Middle frontal gyrus (tissue), 1 donor: ENCODE measurements at regions not wholly inside any gene's neighbourhood (a gene's known extent, or its start where the extent isn't known, plus 50 kb on each side); places are given as distances from the start of the nearest gene placed in this dataset.
"Not testable (repeated sequence)": the region's sequence is repeated elsewhere in the genome, so short reads cannot be mapped to it uniquely, and the experiment has no call there.

Experiments
- DNase-seq: peaks from one replicate; pipeline ENCODE4 v3.0.0-alpha.2; 2015; ENCODE audit warnings: low spot score; ENCODE audit errors: extremely low spot score

DNA sequence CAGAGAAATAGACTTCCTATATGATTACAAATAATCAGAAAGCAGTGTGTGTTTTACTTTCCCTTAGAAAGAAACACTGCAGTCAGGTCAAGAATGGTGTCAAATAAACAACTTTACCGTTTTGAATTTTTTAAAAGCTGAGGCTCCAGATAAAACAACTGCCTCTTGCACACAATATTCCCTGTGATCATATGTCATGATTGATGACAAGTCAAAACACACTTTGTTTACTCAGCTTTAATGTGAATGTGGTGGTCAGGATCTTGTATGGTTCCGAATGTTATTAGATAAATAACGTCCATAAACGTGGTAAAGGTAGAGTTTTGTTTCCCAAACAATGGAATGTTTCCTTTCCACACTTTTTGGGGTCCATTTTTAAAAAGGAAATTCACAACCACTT is 428.4 kb upstream of the MDFIC2 start:
- DNase-seq = no peak

DNA sequence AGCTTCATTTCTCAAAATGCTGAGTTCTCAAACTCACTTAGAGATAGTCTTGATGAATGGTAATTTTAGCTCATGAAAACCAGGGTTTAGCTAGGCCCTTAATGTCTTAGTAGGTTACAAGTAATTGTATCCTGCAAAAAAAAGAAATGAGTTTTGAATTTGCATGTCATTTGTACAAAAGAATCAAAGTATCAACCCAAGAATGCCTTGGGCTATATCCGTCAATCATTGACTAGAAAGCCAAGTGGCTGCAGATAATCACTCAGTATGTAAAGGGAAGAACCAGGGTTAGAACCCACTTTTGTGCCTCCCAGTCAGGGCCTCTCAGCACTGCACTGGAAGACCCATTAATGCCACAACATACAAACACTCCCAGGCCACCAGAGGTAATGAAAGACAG is 427.6 kb upstream of the MDFIC2 start:
- DNase-seq = no peak

DNA sequence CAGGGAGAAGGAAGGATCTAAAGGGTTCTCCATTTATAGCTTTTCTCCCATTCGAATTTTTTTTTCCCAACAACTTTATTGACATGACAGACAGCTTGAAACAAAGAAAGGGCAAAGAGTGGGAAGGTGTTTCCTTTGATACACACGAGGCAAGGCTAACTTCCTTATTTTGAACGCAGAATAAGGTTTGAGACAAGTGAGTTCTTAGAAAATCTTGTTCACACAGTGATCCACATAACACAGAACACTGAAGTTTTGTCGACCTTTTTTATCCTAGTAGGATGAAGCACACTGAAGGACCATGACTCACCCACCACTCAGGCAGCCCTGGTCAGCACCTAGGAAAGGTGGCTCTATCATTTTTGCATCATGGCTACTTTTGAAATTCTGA is 425.8 kb upstream of the MDFIC2 start:
- no peak for DNase-seq

DNA sequence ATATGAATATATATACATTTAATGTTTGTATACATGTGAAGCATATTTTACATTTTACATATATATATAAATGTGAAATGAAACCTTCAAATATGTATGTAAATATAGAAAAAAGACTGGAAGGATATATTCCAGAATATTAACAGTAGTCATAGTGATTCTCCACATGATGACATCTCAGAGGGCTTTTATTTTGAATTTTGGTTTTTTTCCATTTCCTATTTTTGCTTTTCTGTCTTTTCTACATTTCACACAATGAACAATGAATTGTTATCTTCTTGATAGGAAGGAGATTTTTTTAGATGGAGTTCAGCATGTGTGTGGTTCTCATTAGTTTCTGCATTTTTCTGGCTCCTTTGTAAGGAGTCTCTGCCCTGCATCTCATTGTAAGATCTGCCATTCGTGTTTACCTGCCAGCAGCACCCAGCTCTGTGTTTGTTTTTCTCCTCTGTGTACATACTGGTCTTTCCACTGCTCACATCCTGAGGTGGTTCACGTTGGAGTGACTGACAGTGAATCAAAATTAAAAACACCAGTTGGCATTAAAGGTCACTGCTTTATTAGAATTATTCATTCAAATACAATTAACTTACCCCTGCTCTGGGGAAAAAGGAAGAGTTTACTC is 425.3 kb upstream of the MDFIC2 start:
- no peak for DNase-seq

DNA sequence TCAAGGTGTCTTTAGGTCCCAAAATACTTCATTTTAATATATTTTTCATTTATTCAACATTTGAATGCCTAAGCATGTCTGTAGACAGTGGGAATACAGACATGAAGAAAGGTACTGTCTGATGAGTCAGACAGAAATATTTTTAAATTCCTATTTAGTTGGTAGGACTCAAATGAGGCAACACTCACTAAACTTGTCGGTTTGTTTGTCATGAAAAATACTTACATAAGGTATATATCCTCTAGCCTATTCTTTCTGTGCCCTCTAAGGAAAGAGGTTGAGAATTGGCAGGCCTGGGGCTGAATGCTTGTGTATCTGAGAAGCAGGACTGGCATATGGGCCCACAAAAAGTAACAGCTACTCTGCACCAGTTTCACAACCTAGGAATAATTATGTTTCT is 423.6 kb upstream of the MDFIC2 start:
- DNase-seq = no peak

DNA sequence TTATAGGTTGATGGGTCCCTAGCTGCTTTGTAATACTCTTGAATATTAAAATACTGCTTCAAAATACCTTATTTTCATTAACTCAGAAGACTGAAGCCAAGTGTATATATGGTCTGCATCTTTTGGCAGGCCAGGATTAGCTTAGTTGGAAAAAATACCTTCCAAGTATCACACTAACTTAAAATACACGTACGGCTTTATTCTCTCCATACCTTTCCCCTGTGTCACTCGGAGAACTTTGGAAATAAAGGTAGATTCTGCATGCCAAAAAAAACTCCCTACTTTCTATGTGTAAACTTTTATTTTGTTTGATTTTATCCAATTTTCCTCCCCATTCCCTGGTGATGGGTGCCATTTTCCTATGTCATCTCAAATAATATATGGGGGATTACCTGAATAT is 422.3 kb upstream of the MDFIC2 start:
- no peak for DNase-seq

DNA sequence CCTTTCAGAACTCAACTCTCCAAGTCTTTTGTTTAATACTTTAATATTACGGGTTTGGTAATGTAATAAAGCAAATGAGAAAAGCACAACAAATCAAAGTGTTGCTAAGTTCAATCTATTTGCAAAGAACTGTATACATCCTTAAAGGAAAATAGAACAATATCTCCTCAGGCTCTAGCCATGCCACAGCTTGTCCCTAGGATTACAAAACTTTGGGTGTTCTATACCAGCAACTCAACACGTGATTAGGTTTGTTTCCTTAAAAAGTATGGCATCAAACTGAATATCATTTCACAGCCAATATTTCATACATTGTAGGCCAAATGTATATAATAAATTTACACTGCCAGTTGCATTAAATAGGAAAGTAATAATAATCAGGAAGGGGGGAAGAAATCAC is 418.6 kb upstream of the MDFIC2 start:
- no peak for DNase-seq

DNA sequence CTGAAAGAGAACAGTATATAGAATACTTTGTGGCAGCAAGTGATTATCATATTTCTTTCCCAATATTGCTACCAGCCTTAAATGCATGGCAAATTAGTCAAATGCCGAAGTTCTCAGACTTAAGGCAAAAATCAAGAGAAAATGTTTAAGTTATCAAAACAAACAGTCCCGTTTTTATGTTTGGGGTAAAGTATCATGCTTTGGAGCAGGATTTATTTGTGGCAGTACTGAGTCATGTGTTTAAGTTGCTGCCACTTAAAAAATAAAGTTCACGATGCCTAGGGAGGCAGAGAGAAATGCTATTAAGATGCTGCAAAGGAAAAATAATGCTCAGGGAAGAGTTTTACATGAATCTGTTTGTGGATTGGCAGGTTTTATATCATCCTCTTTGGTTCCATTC is 417.4 kb upstream of the MDFIC2 start:
- DNase-seq = no peak

DNA sequence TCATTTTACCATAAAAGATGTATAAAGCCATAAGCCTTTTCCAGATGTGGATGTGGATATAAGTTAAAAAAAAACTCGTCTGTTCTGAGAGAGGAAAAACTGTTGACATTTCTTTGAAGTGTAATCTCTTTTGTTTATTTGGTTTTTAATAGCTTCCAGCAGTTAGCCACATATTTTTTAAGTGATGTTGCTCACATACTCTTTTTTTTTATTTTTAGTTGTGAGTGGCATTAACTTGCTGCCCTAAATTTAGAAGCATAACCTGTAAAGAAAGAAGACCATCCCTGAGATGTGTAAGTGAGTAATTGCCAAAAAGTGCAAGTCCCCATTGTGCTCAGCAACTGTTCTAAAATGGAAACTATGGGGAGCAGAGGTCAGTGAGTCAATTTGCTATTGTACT is 415.9 kb upstream of the MDFIC2 start:
- DNase-seq = no peak

DNA sequence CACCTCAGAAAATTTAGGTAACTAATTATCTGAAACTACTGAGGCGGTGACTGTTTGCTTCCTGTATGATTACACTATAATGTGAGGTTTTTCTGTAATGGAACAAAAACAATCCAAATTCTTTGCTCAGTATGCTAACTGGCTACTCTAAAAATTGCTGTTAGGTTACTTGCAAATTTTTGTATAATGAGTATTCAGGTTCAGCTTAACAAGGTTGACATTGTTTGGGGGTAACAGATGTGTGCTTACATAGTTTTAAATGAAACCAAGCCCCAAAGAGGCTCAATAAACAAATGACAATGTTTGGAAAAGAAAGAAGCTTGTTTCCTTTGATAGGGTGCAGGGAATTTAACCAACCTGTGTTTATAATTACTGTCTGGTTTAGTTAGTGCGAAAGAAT is 414.5 kb upstream of the MDFIC2 start:
- no peak for DNase-seq

DNA sequence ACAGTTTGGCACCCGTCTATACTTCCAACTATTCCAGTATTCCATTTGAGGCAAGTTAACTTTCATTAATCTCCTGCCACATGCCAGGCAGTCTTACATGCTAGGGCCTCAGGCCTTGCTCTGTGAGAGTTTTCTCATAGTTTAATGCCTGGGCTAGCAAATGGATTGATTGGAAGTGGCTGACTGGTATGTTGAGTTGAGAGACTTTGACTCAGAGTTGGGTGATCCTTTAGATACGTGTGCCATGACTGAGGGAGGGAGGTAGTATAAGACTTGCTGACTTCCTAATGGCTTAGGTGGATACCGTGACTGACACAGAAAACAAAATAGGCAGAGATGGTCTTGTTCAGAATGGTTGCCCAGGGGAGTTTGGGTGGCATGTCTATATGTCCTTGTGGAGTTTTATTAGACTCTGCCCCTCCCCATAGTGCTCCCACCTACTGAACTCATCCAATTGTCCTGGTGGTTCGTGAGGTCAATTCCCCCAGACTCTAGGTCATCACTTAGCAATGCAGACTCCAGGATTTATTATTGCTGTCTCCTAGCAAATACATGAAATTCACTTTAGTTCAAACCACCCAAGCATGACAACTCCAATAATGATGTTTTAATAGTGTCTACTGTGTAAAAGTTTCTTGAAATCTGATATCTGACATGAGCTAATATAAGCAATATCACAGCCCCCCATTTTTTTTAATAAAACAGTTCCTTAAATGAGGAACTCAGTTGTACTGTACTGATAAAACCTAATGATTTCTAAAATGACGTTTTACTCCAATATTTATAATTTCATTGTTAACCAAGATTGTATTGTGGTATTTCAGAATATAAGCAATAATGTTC is 413.9 kb upstream of the MDFIC2 start:
- no peak for DNase-seq

DNA sequence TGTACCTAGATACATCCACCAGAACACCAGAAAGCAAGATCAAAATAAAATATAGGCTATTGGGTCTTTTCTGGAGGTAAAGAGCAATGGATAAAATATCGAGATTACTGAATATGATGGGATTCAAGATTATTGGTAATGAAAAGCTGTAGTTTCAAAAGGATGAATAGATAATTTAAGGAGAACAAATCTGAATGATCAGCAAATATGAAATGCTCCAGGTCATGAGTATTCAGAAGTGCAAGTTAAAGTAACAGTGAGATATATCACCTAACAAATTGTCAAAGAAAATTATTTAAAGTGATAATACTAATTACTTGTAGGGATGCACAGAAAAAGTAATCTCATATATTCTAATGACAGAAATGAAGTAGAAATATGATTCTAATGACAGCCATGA is 409.6 kb upstream of the MDFIC2 start:
- DNase-seq = no peak

DNA sequence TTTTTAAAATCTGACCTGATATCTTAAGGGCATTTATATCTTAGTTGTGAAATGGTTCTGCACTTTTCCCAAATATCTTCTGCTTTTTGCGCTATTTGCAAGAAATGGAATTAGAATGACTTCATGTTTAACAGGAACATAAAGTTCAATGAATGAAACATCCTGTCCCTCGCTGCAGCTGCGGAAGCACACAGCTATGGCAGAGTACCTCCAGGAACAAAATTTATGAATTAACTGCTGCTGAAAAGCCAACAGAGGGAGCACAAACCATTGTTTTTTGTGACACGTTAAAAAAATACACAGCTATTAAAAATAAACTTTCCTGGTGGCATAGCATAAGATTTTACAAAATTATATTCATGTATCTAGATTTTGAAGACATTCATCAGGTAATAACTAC is 404.4 kb upstream of the MDFIC2 start:
- DNase-seq = no peak

DNA sequence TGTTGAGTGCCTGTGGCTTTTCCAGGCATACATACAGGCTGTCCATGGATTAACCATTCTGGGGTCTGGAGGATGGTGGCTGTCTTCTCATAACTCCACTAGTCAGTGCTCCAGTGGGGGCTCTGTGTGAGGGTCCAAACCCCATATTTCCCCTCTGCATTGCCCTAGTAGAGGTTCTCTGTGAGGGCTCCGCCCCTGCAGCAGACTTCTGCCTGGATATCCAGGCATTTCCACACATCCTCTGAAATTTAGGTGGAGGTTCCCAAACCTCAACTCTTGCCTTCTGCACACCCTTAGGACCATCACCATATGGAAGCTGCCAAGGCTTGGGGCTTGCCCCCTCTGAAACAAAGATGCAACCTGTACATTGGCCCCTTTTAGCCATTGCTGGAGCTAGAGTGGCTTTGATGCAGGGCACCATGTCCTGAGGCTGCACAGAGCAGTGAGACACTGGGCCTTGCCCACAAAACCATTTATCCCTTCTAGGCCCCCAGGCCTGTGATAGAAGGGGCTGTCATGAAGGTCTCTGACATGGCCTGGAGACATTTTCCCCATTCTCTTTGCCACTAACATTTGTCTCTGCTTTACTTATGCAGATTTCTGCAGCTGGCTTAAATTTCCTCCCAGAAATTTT is 400.1 kb upstream of the MDFIC2 start:
- no peak for DNase-seq

DNA sequence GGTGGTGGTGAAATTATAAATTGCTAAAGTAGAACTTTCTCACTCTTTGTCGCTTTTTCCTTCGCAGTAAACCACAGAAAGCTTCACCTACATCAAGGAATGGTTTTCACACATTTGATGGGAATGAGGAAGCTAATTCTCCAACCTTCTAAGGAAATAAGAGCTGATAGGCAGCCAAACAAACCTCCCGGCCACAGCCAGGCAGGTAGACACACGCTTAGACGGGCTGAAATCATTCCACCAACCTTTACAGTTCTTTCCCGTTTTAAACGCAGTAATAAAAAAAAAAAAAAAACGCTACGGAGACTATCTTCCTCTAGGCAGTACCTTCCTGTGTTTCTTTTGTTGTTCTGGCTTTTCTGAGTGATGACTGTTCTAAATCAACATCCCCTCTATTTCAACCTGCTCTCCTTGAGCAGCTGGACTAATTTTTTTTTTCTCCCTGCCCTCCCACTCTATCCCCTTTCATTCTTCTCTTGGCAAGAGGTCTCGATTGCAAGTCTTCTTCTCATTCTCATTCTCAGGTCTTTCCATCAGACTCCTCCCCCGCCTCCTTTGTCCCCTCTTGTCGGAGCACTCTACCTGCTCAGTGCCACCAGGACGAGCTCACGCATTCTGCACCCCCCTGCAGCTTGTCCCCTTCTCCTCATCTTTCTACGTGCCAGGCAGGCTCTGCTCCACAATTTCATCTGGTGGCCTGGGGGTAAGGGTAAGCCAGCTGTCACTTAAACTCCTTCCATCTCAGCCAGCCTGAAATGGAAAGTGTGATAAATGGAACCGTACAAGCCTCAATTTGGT is 391.1 kb upstream of the MDFIC2 start:
- no peak for DNase-seq

DNA sequence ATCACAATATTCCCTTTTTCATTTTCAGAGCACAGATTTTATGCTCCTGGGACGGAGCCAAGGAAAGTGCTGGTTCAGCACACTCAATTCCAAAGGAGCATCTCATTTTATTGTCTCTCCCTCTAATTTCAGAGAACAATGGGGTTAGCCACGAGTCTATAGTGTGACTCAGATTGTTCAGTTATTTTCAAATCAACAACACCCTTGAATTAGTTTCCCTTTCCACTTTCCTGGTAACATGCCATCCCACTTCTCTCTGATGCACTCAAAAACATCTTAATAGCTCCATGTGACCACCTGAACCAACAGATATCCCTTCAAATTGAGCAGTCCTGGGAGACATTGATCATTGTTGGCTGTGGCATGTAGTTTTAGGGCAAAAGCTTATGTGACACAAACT is 389.7 kb upstream of the MDFIC2 start:
- DNase-seq = no peak

DNA sequence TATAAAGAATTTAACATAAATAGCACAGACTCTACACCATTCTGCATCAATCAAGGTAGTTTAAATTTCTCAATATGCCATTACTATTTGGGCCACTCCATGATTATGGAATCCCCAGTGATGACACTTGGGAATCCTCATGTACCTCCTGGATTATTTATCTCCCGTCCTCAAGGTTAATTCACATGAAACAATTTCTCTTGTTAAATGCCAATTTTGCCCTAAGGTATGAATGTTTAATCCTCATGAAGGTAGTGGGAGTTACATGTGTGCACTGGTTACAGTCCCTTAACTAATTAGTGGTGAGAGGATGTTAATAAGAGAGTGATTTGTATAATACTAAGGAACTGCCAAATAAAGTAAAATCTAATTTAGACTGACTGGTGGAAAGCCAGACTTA is 372.3 kb upstream of the MDFIC2 start:
- no peak for DNase-seq

DNA sequence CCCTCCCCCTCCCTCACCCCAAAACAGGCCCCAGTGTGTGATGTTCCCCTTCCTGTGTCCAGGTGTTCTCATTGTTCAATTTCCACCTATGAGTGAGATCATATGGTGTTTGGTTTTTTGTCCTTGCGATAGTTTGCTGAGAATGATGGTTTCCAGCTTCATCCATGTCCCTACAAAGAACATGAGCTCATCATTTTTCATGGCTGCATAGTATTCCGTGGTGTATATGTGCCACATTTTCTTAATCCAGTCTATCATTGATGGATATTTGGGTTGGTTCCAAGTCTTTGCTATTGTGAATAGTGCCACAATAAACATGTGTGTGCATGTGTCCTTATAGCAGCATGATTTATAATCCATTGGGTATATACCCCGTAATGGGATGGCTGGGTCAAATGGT is 363.4 kb upstream of the MDFIC2 start:
- not testable (repeated sequence) for DNase-seq

DNA sequence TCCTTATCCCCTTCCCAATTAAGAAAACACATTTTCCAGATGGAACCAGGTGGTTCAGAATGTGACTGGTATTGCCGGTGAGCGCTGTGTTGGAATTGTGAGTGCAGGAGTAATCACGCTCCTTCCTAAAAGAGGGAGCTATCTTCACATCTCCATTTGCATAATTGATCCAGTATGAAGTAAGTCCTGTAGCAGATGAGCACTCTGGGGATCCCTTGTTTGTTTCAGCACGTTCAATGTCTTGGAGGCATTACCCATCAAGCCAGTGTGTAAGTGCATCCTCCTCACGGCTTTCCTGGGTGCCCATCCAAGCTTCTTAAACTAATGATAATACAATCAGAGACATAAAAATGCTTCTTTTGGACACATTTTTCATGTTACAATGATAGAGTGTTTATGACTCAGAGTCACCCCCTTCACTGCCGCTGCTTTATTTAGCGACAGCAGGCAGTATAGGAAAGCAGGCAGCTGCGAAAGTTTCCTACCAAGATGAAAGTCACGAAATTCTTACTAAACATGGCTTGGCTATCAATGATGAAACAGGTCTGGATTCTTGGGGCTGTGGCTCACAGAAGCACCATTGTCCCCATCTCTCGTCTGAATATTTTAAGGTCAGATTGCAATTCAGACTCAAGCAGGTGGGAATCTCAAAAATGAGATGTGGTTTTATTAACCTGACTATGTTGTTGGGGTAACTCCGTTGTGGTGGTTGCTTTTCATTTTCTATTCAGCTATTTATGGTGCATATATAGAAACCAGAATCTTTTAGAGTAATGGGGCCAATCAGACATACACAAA is 346.3 kb upstream of the MDFIC2 start:
- DNase-seq = no peak

DNA sequence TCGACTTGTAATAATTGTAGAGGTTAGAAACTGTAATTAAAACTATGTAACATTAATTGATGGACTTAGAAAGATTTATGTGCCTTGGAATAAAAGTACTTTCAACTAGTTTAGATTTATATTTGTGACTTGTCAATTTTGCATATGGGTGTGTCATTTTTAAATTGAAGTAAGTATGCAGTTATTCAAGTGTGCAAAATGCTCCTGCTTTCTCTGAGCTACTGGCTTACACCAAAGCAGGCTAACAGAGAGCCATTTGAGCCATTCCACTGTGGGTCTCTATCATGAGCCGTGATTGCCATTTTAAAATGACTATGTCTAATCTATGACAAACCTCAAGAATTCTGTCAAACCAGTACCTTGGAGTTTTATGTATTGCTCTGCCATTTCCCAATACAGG is 345.0 kb upstream of the MDFIC2 start:
- DNase-seq = no peak

DNA sequence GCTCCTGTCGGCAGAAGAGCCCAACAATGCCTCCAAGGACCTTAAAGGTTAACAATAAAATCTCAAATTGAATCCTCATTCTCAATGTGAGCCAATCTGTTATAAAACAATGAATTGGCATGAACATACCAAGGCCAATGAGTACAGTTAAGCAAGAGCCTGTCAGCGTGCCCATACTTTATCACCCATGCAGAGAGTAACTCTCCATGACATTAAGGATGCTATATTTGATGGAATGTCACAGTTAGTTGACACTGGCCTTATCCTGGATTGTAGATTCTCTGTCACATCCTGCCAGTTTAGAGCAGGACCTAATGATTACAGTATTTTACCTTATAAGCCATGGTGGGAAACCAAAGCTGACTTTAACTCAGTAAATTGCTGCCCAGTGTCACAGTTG is 335.4 kb upstream of the MDFIC2 start:
- no peak for DNase-seq
